ENCODE measurements at regions not wholly inside any gene's neighbourhood (a gene's known extent, or its start where the extent isn't known, plus 50 kb on each side); places are given as distances from the start of the nearest gene placed in this dataset.

DNA sequence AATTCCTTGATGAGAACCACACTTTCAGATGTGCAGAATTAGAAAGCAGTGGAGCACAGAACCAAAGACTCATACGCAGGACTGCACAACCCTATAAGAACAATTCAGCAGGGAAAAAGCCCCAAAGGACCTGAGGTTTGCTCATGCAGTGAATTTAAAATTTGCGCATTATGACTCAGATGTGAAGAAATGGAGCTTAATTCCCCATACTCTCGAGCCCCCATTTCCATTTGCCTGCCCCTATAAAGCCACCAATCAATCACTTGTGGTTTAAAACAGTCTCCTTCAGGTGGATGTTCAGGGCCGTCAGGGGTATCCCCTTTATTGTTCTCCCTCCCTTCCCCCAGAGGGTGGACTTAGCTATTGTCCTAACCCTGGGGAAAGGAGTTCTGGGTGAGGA lies 221.2 kb downstream of the IGSF11 start:
- TF ChIP-seq, protein P1, sequence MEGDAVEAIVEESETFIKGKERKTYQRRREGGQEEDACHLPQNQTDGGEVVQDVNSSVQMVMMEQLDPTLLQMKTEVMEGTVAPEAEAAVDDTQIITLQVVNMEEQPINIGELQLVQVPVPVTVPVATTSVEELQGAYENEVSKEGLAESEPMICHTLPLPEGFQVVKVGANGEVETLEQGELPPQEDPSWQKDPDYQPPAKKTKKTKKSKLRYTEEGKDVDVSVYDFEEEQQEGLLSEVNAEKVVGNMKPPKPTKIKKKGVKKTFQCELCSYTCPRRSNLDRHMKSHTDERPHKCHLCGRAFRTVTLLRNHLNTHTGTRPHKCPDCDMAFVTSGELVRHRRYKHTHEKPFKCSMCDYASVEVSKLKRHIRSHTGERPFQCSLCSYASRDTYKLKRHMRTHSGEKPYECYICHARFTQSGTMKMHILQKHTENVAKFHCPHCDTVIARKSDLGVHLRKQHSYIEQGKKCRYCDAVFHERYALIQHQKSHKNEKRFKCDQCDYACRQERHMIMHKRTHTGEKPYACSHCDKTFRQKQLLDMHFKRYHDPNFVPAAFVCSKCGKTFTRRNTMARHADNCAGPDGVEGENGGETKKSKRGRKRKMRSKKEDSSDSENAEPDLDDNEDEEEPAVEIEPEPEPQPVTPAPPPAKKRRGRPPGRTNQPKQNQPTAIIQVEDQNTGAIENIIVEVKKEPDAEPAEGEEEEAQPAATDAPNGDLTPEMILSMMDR (IDR thresholded peaks at IDR 0.05; ENCODE audit: low read depth, low read length), result no peak
- TF ChIP-seq EZH2phosphoT487 (IDR thresholded peaks at IDR 0.05; ENCODE audit: low read depth), result no peak

Data from OCI-LY3 (cell line).